ENCODE measurements at regions not wholly inside any gene's neighbourhood (a gene's known extent, or its start where the extent isn't known, plus 50 kb on each side); places are given as distances from the start of the nearest gene placed in this dataset.

DNA sequence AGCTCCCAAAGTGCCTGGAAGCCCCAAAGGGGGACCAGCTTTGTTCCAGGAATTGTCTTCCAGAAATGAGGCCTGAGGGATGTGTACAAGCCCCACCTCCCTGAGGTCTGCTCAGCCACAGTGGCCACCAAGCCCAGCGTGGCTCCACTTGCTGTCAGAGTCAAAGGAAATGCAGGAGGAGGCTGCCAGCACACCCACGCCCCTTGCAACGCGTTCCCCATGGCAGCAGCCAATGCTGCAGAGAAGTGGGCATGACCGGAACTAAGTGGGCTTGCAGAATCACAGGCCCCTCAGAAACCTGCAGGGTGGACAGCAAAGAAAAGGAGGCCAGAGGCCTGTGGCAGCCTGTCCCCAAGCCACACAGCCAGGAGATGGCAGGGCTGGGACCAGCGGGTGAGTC, 320.8 kb downstream of the FOXL1 start:
- Histone ChIP-seq H3K27me3 (ENCODE audit: control insufficient read depth in 1 of 2, insufficient read depth in 1 of 2, low read length in 2 of 2) (peaks cover 0 to 74% of the 10 kb centered on the region in 2 experiments), H3K79me1 (replicated peaks; ENCODE audit: low read length, poor library complexity, severe bottlenecking) (no peaks in the 10 kb centered on the region)
- WGBS, result 87% methylated on average over 5 of the region's 6 CpGs

DNA sequence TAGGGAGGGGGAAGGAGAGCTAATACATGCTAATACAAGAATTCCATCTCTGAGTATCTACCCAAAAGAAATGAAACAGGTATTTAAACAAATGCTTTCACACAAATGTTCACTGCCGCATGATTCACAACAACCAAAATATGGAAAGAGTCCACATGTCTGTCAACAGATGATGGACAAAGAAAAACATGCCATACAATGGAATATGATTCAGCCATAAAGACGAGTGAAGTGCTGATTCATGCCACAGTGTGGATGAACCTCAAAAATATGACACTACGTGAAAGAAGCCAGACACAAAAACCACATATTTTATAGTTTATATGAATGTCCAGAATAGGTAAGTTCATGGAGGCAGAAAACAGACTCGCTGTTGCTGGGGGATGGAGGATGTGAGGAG, 321.4 kb downstream of the FOXL1 start:
- Histone ChIP-seq H2BK5ac (ENCODE audit: low read depth, low read length, poor library complexity, severe bottlenecking) (no peak overlapping the region), H3K9ac (ENCODE audit: low read length) (no peak overlapping the region), H3K4me2 (ENCODE audit: low read length, poor library complexity, severe bottlenecking) (no peak overlapping the region), H3K4me3 (ENCODE audit: insufficient read depth in 1 of 2, low read depth in 1 of 2, low read length in 2 of 2) (no peak overlapping the region), H2AFZ (ENCODE audit: low read depth, low read length) (no peak overlapping the region), H4K91ac (ENCODE audit: low read length) (no peak overlapping the region), H3K4ac (ENCODE audit: low read depth in 1 of 2, low read length in 2 of 2) (no peak overlapping the region), H3K14ac (ENCODE audit: low read length in 2 of 2) (no peak overlapping the region), H3K4me1 (ENCODE audit: control insufficient read depth, insufficient read depth, low read depth, low read length) (peaks cover 11% of the 10 kb centered on the region), H3K9me3 (ENCODE audit: control insufficient read depth, low read length) (no peaks in the 10 kb centered on the region), H4K8ac (ENCODE audit: low read length) (no peak overlapping the region), H3K27me3 (ENCODE audit: control insufficient read depth in 1 of 2, insufficient read depth in 1 of 2, low read length in 2 of 2) (peaks cover 0 to 73% of the 10 kb centered on the region in 2 experiments), H2BK15ac (ENCODE audit: low read depth, poor library complexity, severe bottlenecking) (no peak overlapping the region), H3K79me1 (replicated peaks; ENCODE audit: low read length, poor library complexity, severe bottlenecking) (no peaks in the 10 kb centered on the region), H3K36me3 (ENCODE audit: control insufficient read depth in 1 of 2, insufficient read depth in 2 of 2, low read depth in 1 of 2, low read length in 2 of 2) (no peaks in the 10 kb centered on the region), H2BK12ac (ENCODE audit: low read length in 2 of 2) (no peak overlapping the region), H3K23ac (ENCODE audit: low read length in 2 of 2) (no peak overlapping the region), H3K18ac (ENCODE audit: low read depth in 1 of 2, low read length in 2 of 2) (no peak overlapping the region), H2AK5ac (ENCODE audit: low read length, severe bottlenecking) (no peak overlapping the region), H3K27ac (ENCODE audit: low read length, poor library complexity, severe bottlenecking) (no peak overlapping the region), H2BK120ac (ENCODE audit: low read depth, low read length) (no peak overlapping the region)
- WGBS, result 73% methylated on average over 3 of the region's 4 CpGs
- no peak for DNase-seq

More for the DNA sequence above, 320.8 kb downstream of the FOXL1 start:
- no peak for DNase-seq
- Histone ChIP-seq H2BK15ac (ENCODE audit: low read depth, poor library complexity, severe bottlenecking) (no peak overlapping the region), H3K4me1 (ENCODE audit: control insufficient read depth, insufficient read depth, low read depth, low read length) (peaks cover 11% of the 10 kb centered on the region), H3K27ac (ENCODE audit: low read length, poor library complexity, severe bottlenecking) (no peak overlapping the region), H3K9ac (ENCODE audit: low read length) (no peak overlapping the region), H3K4ac (ENCODE audit: low read depth in 1 of 2, low read length in 2 of 2) (no peak overlapping the region), H3K23ac (ENCODE audit: low read length in 2 of 2) (no peak overlapping the region), H4K8ac (ENCODE audit: low read length) (no peak overlapping the region), H3K36me3 (ENCODE audit: control insufficient read depth in 1 of 2, insufficient read depth in 2 of 2, low read depth in 1 of 2, low read length in 2 of 2) (no peaks in the 10 kb centered on the region), H2AK5ac (ENCODE audit: low read length, severe bottlenecking) (no peak overlapping the region), H4K91ac (ENCODE audit: low read length) (no peak overlapping the region), H3K18ac (ENCODE audit: low read depth in 1 of 2, low read length in 2 of 2) (no peak overlapping the region), H3K4me2 (ENCODE audit: low read length, poor library complexity, severe bottlenecking) (no peak overlapping the region), H3K14ac (ENCODE audit: low read length in 2 of 2) (no peak overlapping the region), H2AFZ (ENCODE audit: low read depth, low read length) (no peak overlapping the region), H3K9me3 (ENCODE audit: control insufficient read depth, low read length) (no peaks in the 10 kb centered on the region), H2BK5ac (ENCODE audit: low read depth, low read length, poor library complexity, severe bottlenecking) (no peak overlapping the region), H2BK120ac (ENCODE audit: low read depth, low read length) (no peak overlapping the region), H3K4me3 (ENCODE audit: insufficient read depth in 1 of 2, low read depth in 1 of 2, low read length in 2 of 2) (no peak overlapping the region), H2BK12ac (ENCODE audit: low read length in 2 of 2) (no peak overlapping the region)

DNA sequence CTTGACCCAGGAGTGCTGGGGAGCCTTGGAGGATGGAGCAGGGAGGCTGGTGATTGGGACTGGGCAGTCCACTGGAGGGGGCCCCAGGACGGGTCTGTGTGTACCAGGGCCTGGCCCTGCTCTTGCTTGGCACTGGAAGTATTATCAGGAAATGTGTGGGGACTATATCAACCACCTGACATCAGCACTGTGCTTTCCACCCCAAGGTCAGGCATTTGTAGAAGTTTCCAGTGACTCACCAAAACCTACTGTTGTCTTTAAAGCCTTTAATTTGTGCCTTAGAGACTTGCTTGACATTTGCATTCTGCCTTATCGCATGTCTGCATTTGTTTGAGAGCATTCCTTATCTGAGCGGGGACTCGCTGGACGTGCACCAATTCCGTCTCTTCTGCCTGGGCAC, 323.1 kb downstream of the FOXL1 start:
- Histone ChIP-seq H2BK12ac (ENCODE audit: low read length in 2 of 2) (no peak overlapping the region), H2AK5ac (ENCODE audit: low read length, severe bottlenecking) (no peak overlapping the region), H3K4me1 (ENCODE audit: control insufficient read depth, insufficient read depth, low read depth, low read length) (peaks cover 11% of the 10 kb centered on the region), H4K8ac (ENCODE audit: low read length) (no peak overlapping the region), H3K14ac (ENCODE audit: low read length in 2 of 2) (no peak overlapping the region), H3K4me2 (ENCODE audit: low read length, poor library complexity, severe bottlenecking) (no peak overlapping the region), H3K4me3 (ENCODE audit: insufficient read depth in 1 of 2, low read depth in 1 of 2, low read length in 2 of 2) (no peak overlapping the region), H2AFZ (ENCODE audit: low read depth, low read length) (no peak overlapping the region), H4K91ac (ENCODE audit: low read length) (no peak overlapping the region), H3K27ac (ENCODE audit: low read length, poor library complexity, severe bottlenecking) (no peak overlapping the region), H3K9ac (ENCODE audit: low read length) (no peak overlapping the region), H3K4ac (ENCODE audit: low read depth in 1 of 2, low read length in 2 of 2) (no peak overlapping the region), H3K36me3 (ENCODE audit: control insufficient read depth in 1 of 2, insufficient read depth in 2 of 2, low read depth in 1 of 2, low read length in 2 of 2) (no peaks in the 10 kb centered on the region), H3K79me1 (replicated peaks; ENCODE audit: low read length, poor library complexity, severe bottlenecking) (no peaks in the 10 kb centered on the region), H2BK5ac (ENCODE audit: low read depth, low read length, poor library complexity, severe bottlenecking) (no peak overlapping the region), H2BK15ac (ENCODE audit: low read depth, poor library complexity, severe bottlenecking) (no peak overlapping the region), H3K9me3 (ENCODE audit: control insufficient read depth, low read length) (no peaks in the 10 kb centered on the region), H2BK120ac (ENCODE audit: low read depth, low read length) (no peak overlapping the region), H3K27me3 (ENCODE audit: control insufficient read depth in 1 of 2, insufficient read depth in 1 of 2, low read length in 2 of 2) (peaks cover 0 to 72% of the 10 kb centered on the region in 2 experiments), H3K23ac (ENCODE audit: low read length in 2 of 2) (no peak overlapping the region), H3K18ac (ENCODE audit: low read depth in 1 of 2, low read length in 2 of 2) (no peak overlapping the region)
- peak; percentile 40 for DNase-seq
- 87% methylated on average over 6 of the region's 6 CpGs for WGBS

DNA sequence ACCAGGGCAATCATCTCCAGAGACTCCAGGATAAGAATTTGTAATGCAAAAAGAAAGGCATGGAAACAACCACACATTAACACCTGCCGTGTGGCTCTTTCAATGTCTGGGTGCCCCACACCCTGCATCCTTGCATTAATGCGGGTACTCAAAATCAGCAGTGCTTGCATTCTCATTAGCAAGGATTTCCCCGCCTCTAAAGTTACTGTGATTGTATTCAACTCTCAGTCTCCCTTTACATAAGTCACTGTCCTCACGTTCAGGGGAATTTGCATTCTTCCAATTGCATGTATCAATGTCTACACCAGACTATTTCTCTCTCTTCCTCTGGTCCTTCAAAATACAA, 324.3 kb downstream of the FOXL1 start:
- no peak overlapping the region for H3K18ac ChIP-seq (ENCODE audit: low read depth in 1 of 2, low read length in 2 of 2)
- H4K91ac ChIP-seq (ENCODE audit: low read length), result no peak overlapping the region
- no peak overlapping the region for H3K4me2 ChIP-seq (ENCODE audit: low read length, poor library complexity, severe bottlenecking)
- no peak overlapping the region for H2AFZ ChIP-seq (ENCODE audit: low read depth, low read length)
- H3K4ac ChIP-seq (ENCODE audit: low read depth in 1 of 2, low read length in 2 of 2), result no peak overlapping the region
- no peak for DNase-seq
- no peak overlapping the region for H3K27ac ChIP-seq (ENCODE audit: low read length, poor library complexity, severe bottlenecking)
- no peak overlapping the region for H4K8ac ChIP-seq (ENCODE audit: low read length)
- no peak overlapping the region for H2BK12ac ChIP-seq (ENCODE audit: low read length in 2 of 2)
- H3K79me1 ChIP-seq (replicated peaks; ENCODE audit: low read length, poor library complexity, severe bottlenecking), result no peaks in the 10 kb centered on the region
- no peak overlapping the region for H3K9ac ChIP-seq (ENCODE audit: low read length)
- no peak overlapping the region for H3K23ac ChIP-seq (ENCODE audit: low read length in 2 of 2)
- H2BK15ac ChIP-seq (ENCODE audit: low read depth, poor library complexity, severe bottlenecking), result no peak overlapping the region
- H3K4me3 ChIP-seq (ENCODE audit: insufficient read depth in 1 of 2, low read depth in 1 of 2, low read length in 2 of 2), result no peak overlapping the region
- no peak overlapping the region for H2AK5ac ChIP-seq (ENCODE audit: low read length, severe bottlenecking)
- H3K36me3 ChIP-seq (ENCODE audit: control insufficient read depth in 1 of 2, insufficient read depth in 2 of 2, low read depth in 1 of 2, low read length in 2 of 2), result no peaks in the 10 kb centered on the region
- H2BK120ac ChIP-seq (ENCODE audit: low read depth, low read length), result no peak overlapping the region
- H2BK5ac ChIP-seq (ENCODE audit: low read depth, low read length, poor library complexity, severe bottlenecking), result no peak overlapping the region
- H3K14ac ChIP-seq (ENCODE audit: low read length in 2 of 2), result no peak overlapping the region
- H3K27me3 ChIP-seq (ENCODE audit: control insufficient read depth in 1 of 2, insufficient read depth in 1 of 2, low read length in 2 of 2), result peaks cover 0 to 73% of the 10 kb centered on the region in 2 experiments
- 89% methylated on average over 4 of the region's 4 CpGs for WGBS
- no peaks in the 10 kb centered on the region for H3K9me3 ChIP-seq (ENCODE audit: control insufficient read depth, low read length)
- H3K4me1 ChIP-seq (ENCODE audit: control insufficient read depth, insufficient read depth, low read depth, low read length), result peaks cover 11% of the 10 kb centered on the region

All from mesenchymal stem cell (in vitro differentiated cells and primary cell).